ENCODE measurements at regions not wholly inside any gene's neighbourhood (a gene's known extent, or its start where the extent isn't known, plus 50 kb on each side); places are given as distances from the start of the nearest gene placed in this dataset.

- H3K27ac ChIP-seq: no peak overlapping the region
- no peak for TF ChIP-seq CTCF (IDR thresholded peaks at IDR 0.05)
- TF ChIP-seq ZFX (IDR thresholded peaks at IDR 0.05; ENCODE audit: borderline replicate concordance): no peak
Observed at GRCh38 chr18:1464444-1465217, 560.0 kb downstream of the ADCYAP1 start.

GRCh38 chr18:1466035-1466434 is 561.4 kb downstream of the ADCYAP1 start:
- H3K27ac ChIP-seq: no peak overlapping the region
- TF ChIP-seq CTCF (IDR thresholded peaks at IDR 0.05) (no peak), ZFX (IDR thresholded peaks at IDR 0.05; ENCODE audit: borderline replicate concordance) (no peak)

- no peak for TF ChIP-seq CTCF (IDR thresholded peaks at IDR 0.05)
- no peak for TF ChIP-seq ZFX (IDR thresholded peaks at IDR 0.05; ENCODE audit: borderline replicate concordance)
- H3K27ac ChIP-seq: no peak overlapping the region
Observed at GRCh38 chr18:1467461-1467964, 562.8 kb downstream of the ADCYAP1 start.

GRCh38 chr18:1468550-1468949 is 563.9 kb downstream of the ADCYAP1 start:
- no peak for TF ChIP-seq ZFX (IDR thresholded peaks at IDR 0.05; ENCODE audit: borderline replicate concordance)
- no peak for TF ChIP-seq CTCF (IDR thresholded peaks at IDR 0.05)
- no peak overlapping the region for H3K27ac ChIP-seq

GRCh38 chr18:1475867-1476266 is 571.2 kb downstream of the ADCYAP1 start:
- H3K27ac ChIP-seq: no peak overlapping the region
- TF ChIP-seq CTCF (IDR thresholded peaks at IDR 0.05) (no peak), ZFX (IDR thresholded peaks at IDR 0.05; ENCODE audit: borderline replicate concordance) (no peak)

GRCh38 chr18:1480309-1480708 is 575.6 kb downstream of the ADCYAP1 start:
- no peak overlapping the region for H3K27ac ChIP-seq
- no peak for TF ChIP-seq CTCF (IDR thresholded peaks at IDR 0.05)
- TF ChIP-seq ZFX (IDR thresholded peaks at IDR 0.05; ENCODE audit: borderline replicate concordance): no peak

- no peak overlapping the region for H3K27ac ChIP-seq
- TF ChIP-seq CTCF (IDR thresholded peaks at IDR 0.05) (no peak), ZFX (IDR thresholded peaks at IDR 0.05; ENCODE audit: borderline replicate concordance) (no peak)
Observed at GRCh38 chr18:1481577-1481976, 576.9 kb downstream of the ADCYAP1 start.

All from 22Rv1 (cell line).